GM23338 (cell line): ENCODE measurements at regions not wholly inside any gene's neighbourhood (a gene's known extent, or its start where the extent isn't known, plus 50 kb on each side); places are given as distances from the start of the nearest gene placed in this dataset.

Experiments used
- ATAC-seq: fragments of 200-7000 bp; cut with Tn5 transposase; 3 replicates; pipeline ENCODE4 v1.9.1; 2020
- DNase-seq: peaks from one replicate; pipeline ENCODE4 v3.0.0-alpha.2; 2015; ENCODE audit warnings: low spot score
- H2AFZ ChIP-seq: fragments of 200-600 bp; sonication (generic); 2 replicates; pipeline ENCODE4 v1.8.0; 2016; ENCODE audit warnings: antibody characterized with exemption, mild to moderate bottlenecking, moderate library complexity
- H3F3A ChIP-seq: fragments of 200-600 bp; sonication (generic); replicated peaks from 2 replicates; pipeline ENCODE4 v1.8.0; 2017; ENCODE audit warnings: antibody characterized with exemption, mixed run types, low read depth
- H3K27ac ChIP-seq: fragments of 200-600 bp; sonication (generic); 2 replicates; pipeline ENCODE4 v1.6.1; 2016; ENCODE audit warnings: low read depth
- H3K27me3 ChIP-seq: fragments of 200-600 bp; sonication (generic); 2 replicates; pipeline ENCODE4 v1.8.0; 2016; ENCODE audit warnings: mild to moderate bottlenecking, mixed run types, moderate library complexity; ENCODE audit not compliant: insufficient read depth
- H3K36me3 ChIP-seq: fragments of 200-600 bp; sonication (generic); 2 replicates; pipeline ENCODE4 v1.8.0; 2016; ENCODE audit warnings: mild to moderate bottlenecking; ENCODE audit not compliant: insufficient read depth
- H3K4me1 ChIP-seq: fragments of 200-600 bp; sonication (generic); 2 replicates; pipeline ENCODE4 v1.8.0; 2016; ENCODE audit warnings: mild to moderate bottlenecking, moderate library complexity; ENCODE audit not compliant: insufficient read depth
- H3K4me2 ChIP-seq: fragments of 200-600 bp; sonication (generic); 2 replicates; pipeline ENCODE4 v1.7.1; 2017; ENCODE audit warnings: mixed run types
- H3K4me3 ChIP-seq: fragments of 200-600 bp; sonication (generic); 2 replicates; pipeline ENCODE4 v1.6.1; 2016; ENCODE audit warnings: mixed run types
- H3K79me2 ChIP-seq: fragments of 200-600 bp; sonication (generic); replicated peaks from 2 replicates; pipeline ENCODE4 v1.8.0; 2017; ENCODE audit warnings: mild to moderate bottlenecking; ENCODE audit not compliant: insufficient read depth
- H3K9me2 ChIP-seq: fragments of 200-600 bp; sonication (generic); 2 replicates; pipeline ENCODE4 v1.8.0; 2017; ENCODE audit not compliant: insufficient read depth
- H4K20me1 ChIP-seq: fragments of 200-600 bp; sonication (generic); replicated peaks from 2 replicates; pipeline ENCODE4 v1.8.0; 2017; ENCODE audit warnings: mild to moderate bottlenecking; ENCODE audit not compliant: insufficient read depth
- H3K27ac Mint-ChIP-seq: 2 replicates; pipeline ENCODE4 v1.8.0; 2020; ENCODE audit warnings: inconsistent platforms, mild to moderate bottlenecking, moderate library complexity, mixed read lengths
- H3K27me3 Mint-ChIP-seq: 3 replicates; pipeline ENCODE4 v1.8.0; 2022; ENCODE audit warnings: low read depth, mild to moderate bottlenecking, moderate library complexity, mixed read lengths, inconsistent platforms; ENCODE audit not compliant: insufficient read depth, poor library complexity
- H3K36me3 Mint-ChIP-seq: 3 replicates; pipeline ENCODE4 v1.8.0; 2021; ENCODE audit warnings: low read depth, mild to moderate bottlenecking, inconsistent platforms, moderate library complexity, mixed read lengths
- H3K4me1 Mint-ChIP-seq: 3 replicates; pipeline ENCODE4 v1.8.0; 2020; ENCODE audit warnings: mild to moderate bottlenecking, inconsistent platforms, mixed read lengths
- H3K4me3 Mint-ChIP-seq: 3 replicates; pipeline ENCODE4 v1.8.0; 2021; ENCODE audit warnings: moderate library complexity, mild to moderate bottlenecking, inconsistent platforms, mixed read lengths
- H3K9me3 Mint-ChIP-seq: 3 replicates; pipeline ENCODE4 v1.8.0; 2020; ENCODE audit warnings: moderate library complexity, mild to moderate bottlenecking, inconsistent platforms, mixed read lengths
- CREB1 ChIP-seq: fragments of 250-450 bp; sonication (Bioruptor Pico); IDR thresholded peaks from 2 replicates; pipeline ENCODE4 v1.5.0; 2020; ENCODE audit warnings: low read depth, mild to moderate bottlenecking, moderate library complexity
- CTCF ChIP-seq, 2 experiments: fragments of 200-600 bp in 1 of 2; sonication (generic) in 1 of 2; conservative IDR thresholded peaks; 2 replicates each; pipeline versions ENCODE4 v1.5.1 to v1.6.1; 2016 to 2017; ENCODE audit warnings: antibody characterized with exemption in 2 of 2, low read depth in 2 of 2, mild to moderate bottlenecking in 2 of 2, moderate library complexity in 1 of 2
- ETS1 ChIP-seq: IDR thresholded peaks from 2 replicates; pipeline ENCODE4 v1.6.1; 2016; ENCODE audit warnings: antibody characterized with exemption
- EZH2 ChIP-seq: fragments of 200-600 bp; sonication (generic); IDR thresholded peaks from one replicate; pipeline ENCODE4 v1.8.0; 2017; ENCODE audit warnings: antibody characterized with exemption, mild to moderate bottlenecking, low read depth; ENCODE audit not compliant: unreplicated experiment
- JUNB ChIP-seq: IDR thresholded peaks from one replicate; pipeline ENCODE4 v1.6.1; 2016; ENCODE audit warnings: antibody characterized with exemption; ENCODE audit not compliant: unreplicated experiment
- POLR2AphosphoS5 ChIP-seq: IDR thresholded peaks from 2 replicates; pipeline ENCODE4 v1.6.1; 2016; ENCODE audit warnings: antibody characterized with exemption, low read depth
- STAT1 ChIP-seq: IDR thresholded peaks from one replicate; pipeline ENCODE4 v1.6.1; 2016; ENCODE audit warnings: antibody characterized with exemption; ENCODE audit not compliant: unreplicated experiment
- ZNF114 ChIP-seq: fragments of 250-450 bp; sonication (Bioruptor Pico); IDR thresholded peaks from 2 replicates; pipeline ENCODE4 v1.5.0; 2020; ENCODE audit warnings: mild to moderate bottlenecking, moderate library complexity
- ZNF331 ChIP-seq: fragments of 250-450 bp; sonication (Bioruptor Pico); IDR thresholded peaks from 2 replicates; pipeline ENCODE4 v1.5.0; 2020; ENCODE audit warnings: low read depth, mild to moderate bottlenecking, moderate library complexity
- ZNF462 ChIP-seq: fragments of 250-450 bp; sonication (Bioruptor Pico); IDR thresholded peaks from 2 replicates; pipeline ENCODE4 v1.5.0; 2020; ENCODE audit warnings: mild to moderate bottlenecking, moderate library complexity

GRCh38 chr2:16584084-16584483, 81.5 kb downstream of the CYRIA start:
- no peak overlapping the region for H3K27ac ChIP-seq
- H3K4me3 ChIP-seq: no peak overlapping the region
- H2AFZ ChIP-seq: no peak overlapping the region
- DNase-seq (no peak), ATAC-seq (no peak)
- no peaks in the 10 kb centered on the region for H3K36me3 ChIP-seq
- Mint-ChIP-seq H3K27ac (no peak overlapping the region), H3K4me3 (no peak overlapping the region), H3K36me3 (peaks cover 5% of the 10 kb centered on the region; the same call in 1 of the 3 replicates), H3K9me3 (no peaks in the 10 kb centered on the region), H3K27me3 (peaks cover 2% of the 10 kb centered on the region), H3K4me1 (peaks cover 16% of the 10 kb centered on the region)
- H3K4me2 ChIP-seq: no peak overlapping the region
- H3K4me1 ChIP-seq: peaks cover 10% of the 10 kb centered on the region
- no peak for TF ChIP-seq EZH2
- no peak for TF ChIP-seq ZNF462
- TF ChIP-seq POLR2AphosphoS5: no peak
- no peak for TF ChIP-seq STAT1
- TF ChIP-seq CREB1 (CRISPR knock-in tag): no peak
- no peaks in the 10 kb centered on the region for H3K27me3 ChIP-seq
- no peaks in the 10 kb centered on the region for H4K20me1 ChIP-seq
- no peaks in the 10 kb centered on the region for H3K9me2 ChIP-seq
- no peaks in the 10 kb centered on the region for H3K79me2 ChIP-seq
- H3F3A ChIP-seq: no peaks in the 10 kb centered on the region

GRCh38 chr2:16581241-16581640, 84.4 kb downstream of the CYRIA start:
- Mint-ChIP-seq H3K27ac (no peak overlapping the region), H3K36me3 (no peaks in the 10 kb centered on the region), H3K9me3 (peaks cover 4% of the 10 kb centered on the region; the same call in 1 of the 3 replicates), H3K4me1 (no peaks in the 10 kb centered on the region; the same call in 2 of the 3 replicates), H3K4me3 (no peak overlapping the region), H3K27me3 (peaks cover 2% of the 10 kb centered on the region)
- no peaks in the 10 kb centered on the region for H3F3A ChIP-seq
- H2AFZ ChIP-seq: no peak overlapping the region
- H3K4me2 ChIP-seq: no peak overlapping the region
- H3K27me3 ChIP-seq: no peaks in the 10 kb centered on the region
- ATAC-seq (no peak), DNase-seq (no peak)
- no peaks in the 10 kb centered on the region for H3K9me2 ChIP-seq
- H3K27ac ChIP-seq: no peak overlapping the region
- H3K4me1 ChIP-seq: no peaks in the 10 kb centered on the region
- H3K4me3 ChIP-seq: no peak overlapping the region
- H3K79me2 ChIP-seq: no peaks in the 10 kb centered on the region
- H3K36me3 ChIP-seq: no peaks in the 10 kb centered on the region
- no peaks in the 10 kb centered on the region for H4K20me1 ChIP-seq
- TF ChIP-seq CREB1 (CRISPR knock-in tag): no peak
- TF ChIP-seq ZNF331 (CRISPR knock-in tag): no peak
- no peak for TF ChIP-seq JUNB
- no peak for TF ChIP-seq CTCF (conservative IDR thresholded peaks at IDR 0.05; ENCODE audit: low read depth in 2 of 2)
- TF ChIP-seq ZNF114: no peak
- no peak for TF ChIP-seq ETS1
